ENCODE measurements at regions not wholly inside any gene's neighbourhood (a gene's known extent, or its start where the extent isn't known, plus 50 kb on each side); places are given as distances from the start of the nearest gene placed in this dataset.

DNA sequence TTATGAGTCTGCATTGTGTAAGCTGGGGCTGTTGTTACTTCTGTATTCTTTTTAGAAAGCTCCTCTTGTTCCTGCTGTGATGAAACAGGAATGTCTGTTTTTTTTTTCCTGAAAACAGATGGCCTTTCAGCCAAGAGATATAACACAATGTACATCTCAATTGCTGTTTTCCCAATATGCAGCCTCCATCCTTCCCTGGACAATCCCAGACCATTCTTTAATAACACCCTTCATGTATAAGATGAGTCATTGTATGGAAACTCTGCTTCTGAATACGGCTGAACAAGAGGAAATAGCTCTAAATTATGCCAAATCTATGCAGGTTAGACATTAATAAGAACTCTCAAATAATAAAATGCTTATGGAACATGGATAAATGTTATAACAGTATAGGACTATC lies 60.2 kb upstream of the LRRC4C start:
- DNase-seq = no peak
- no peaks in the 10 kb centered on the region for H3K36me3 ChIP-seq (replicated peaks in 1 of 2; ENCODE audit: control insufficient read depth in 1 of 2, insufficient read depth in 2 of 2, low read length in 2 of 2)
- H3K4me2 ChIP-seq (replicated peaks; ENCODE audit: extremely low read depth, low read length, poor library complexity, severe bottlenecking) = no peak overlapping the region
- H3K27me3 ChIP-seq (ENCODE audit: control insufficient read depth in 2 of 2, insufficient read depth in 2 of 2, low read length in 2 of 2) = no peaks in the 10 kb centered on the region
- no CpG with 5 or more reads among the region's 1 CpG for WGBS (ENCODE audit: insufficient coverage)
- H4K20me1 ChIP-seq (ENCODE audit: insufficient read depth, low read length) = no peaks in the 10 kb centered on the region
- TF ChIP-seq, protein P1, sequence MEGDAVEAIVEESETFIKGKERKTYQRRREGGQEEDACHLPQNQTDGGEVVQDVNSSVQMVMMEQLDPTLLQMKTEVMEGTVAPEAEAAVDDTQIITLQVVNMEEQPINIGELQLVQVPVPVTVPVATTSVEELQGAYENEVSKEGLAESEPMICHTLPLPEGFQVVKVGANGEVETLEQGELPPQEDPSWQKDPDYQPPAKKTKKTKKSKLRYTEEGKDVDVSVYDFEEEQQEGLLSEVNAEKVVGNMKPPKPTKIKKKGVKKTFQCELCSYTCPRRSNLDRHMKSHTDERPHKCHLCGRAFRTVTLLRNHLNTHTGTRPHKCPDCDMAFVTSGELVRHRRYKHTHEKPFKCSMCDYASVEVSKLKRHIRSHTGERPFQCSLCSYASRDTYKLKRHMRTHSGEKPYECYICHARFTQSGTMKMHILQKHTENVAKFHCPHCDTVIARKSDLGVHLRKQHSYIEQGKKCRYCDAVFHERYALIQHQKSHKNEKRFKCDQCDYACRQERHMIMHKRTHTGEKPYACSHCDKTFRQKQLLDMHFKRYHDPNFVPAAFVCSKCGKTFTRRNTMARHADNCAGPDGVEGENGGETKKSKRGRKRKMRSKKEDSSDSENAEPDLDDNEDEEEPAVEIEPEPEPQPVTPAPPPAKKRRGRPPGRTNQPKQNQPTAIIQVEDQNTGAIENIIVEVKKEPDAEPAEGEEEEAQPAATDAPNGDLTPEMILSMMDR (IDR thresholded peaks at IDR 0.05) = no peak
- H3K4me3 Mint-ChIP-seq = no peak overlapping the region
- H3K36me3 Mint-ChIP-seq = no peaks in the 10 kb centered on the region
- intact Hi-C loops (cut with micrococcal nuclease) = no loop called here
- no peaks in the 10 kb centered on the region for H3K4me1 ChIP-seq (ENCODE audit: control insufficient read depth in 1 of 2, insufficient read depth in 2 of 2, low read length in 2 of 2)
- no peak overlapping the region for H2AFZ ChIP-seq (ENCODE audit: insufficient read depth, low read depth, low read length, poor library complexity, severe bottlenecking)
- no peaks in the 10 kb centered on the region for H3K27me3 Mint-ChIP-seq (ENCODE audit: low read depth in 3 of 3)
- H3K9ac ChIP-seq (ENCODE audit: insufficient read depth, low read length, poor library complexity, severe bottlenecking) = no peak overlapping the region
- H3K9me3 Mint-ChIP-seq = peaks cover 0 to 3% (median 0%) of the 10 kb centered on the region in 7 donors
- no peak overlapping the region for H3K27ac Mint-ChIP-seq
- no peaks in the 10 kb centered on the region for H3K9me3 ChIP-seq (replicated peaks in 1 of 2; ENCODE audit: control insufficient read depth in 1 of 2, insufficient read depth in 1 of 2, low read length in 2 of 2)
- no peak overlapping the region for H3K27ac ChIP-seq (ENCODE audit: low read depth in 1 of 2, low read length in 2 of 2)
- H3K4me3 ChIP-seq (replicated peaks in 1 of 3; ENCODE audit: low read depth in 2 of 3, low read length in 3 of 3) = no peak overlapping the region
- no peaks in the 10 kb centered on the region for H3K4me1 Mint-ChIP-seq
- H3K79me2 ChIP-seq (ENCODE audit: insufficient read depth, low read length) = no peaks in the 10 kb centered on the region

DNA sequence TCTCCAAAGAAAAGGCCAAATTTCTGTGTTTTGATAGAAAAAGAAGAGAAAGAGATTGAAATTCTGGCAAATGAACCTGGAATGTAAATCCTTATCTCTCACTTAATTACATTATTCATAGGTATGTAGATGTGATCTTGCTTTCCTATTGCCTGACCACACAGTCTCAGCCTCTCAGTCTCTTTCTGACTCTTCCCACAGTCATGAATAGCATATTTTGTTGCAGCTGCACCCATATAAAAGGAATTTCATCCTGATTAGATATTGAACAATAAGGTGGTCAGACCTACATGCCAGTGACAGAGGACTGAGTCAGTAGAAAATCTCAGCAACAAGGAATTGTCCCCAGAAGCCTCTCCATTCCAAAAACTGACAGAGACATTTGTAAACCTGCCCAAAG lies 62.9 kb upstream of the LRRC4C start:
- Mint-ChIP-seq H3K27me3 (ENCODE audit: low read depth in 3 of 3) (no peaks in the 10 kb centered on the region), H3K9me3 (peaks cover 0 to 3% (median 0%) of the 10 kb centered on the region in 7 donors), H3K4me3 (no peak overlapping the region), H3K36me3 (no peaks in the 10 kb centered on the region), H3K4me1 (no peaks in the 10 kb centered on the region), H3K27ac (no peak overlapping the region)
- no peaks in the 10 kb centered on the region for H3K27me3 ChIP-seq (ENCODE audit: control insufficient read depth in 2 of 2, insufficient read depth in 2 of 2, low read length in 2 of 2)
- H3K4me1 ChIP-seq (ENCODE audit: control insufficient read depth in 1 of 2, insufficient read depth in 2 of 2, low read length in 2 of 2) = no peaks in the 10 kb centered on the region
- H4K20me1 ChIP-seq (ENCODE audit: insufficient read depth, low read length) = no peaks in the 10 kb centered on the region
- no peaks in the 10 kb centered on the region for H3K9me3 ChIP-seq (replicated peaks in 1 of 2; ENCODE audit: control insufficient read depth in 1 of 2, insufficient read depth in 1 of 2, low read length in 2 of 2)
- H3K36me3 ChIP-seq (replicated peaks in 1 of 2; ENCODE audit: control insufficient read depth in 1 of 2, insufficient read depth in 2 of 2, low read length in 2 of 2) = no peaks in the 10 kb centered on the region
- TF ChIP-seq, protein P1 (IDR thresholded peaks at IDR 0.05) = no peak
- H3K9ac ChIP-seq (ENCODE audit: insufficient read depth, low read length, poor library complexity, severe bottlenecking) = no peak overlapping the region
- no peak overlapping the region for H3K4me3 ChIP-seq (replicated peaks in 1 of 3; ENCODE audit: low read depth in 2 of 3, low read length in 3 of 3)
- H2AFZ ChIP-seq (ENCODE audit: insufficient read depth, low read depth, low read length, poor library complexity, severe bottlenecking) = no peak overlapping the region
- intact Hi-C loops (cut with micrococcal nuclease) = no loop called here
- no peak overlapping the region for H3K4me2 ChIP-seq (replicated peaks; ENCODE audit: extremely low read depth, low read length, poor library complexity, severe bottlenecking)
- H3K79me2 ChIP-seq (ENCODE audit: insufficient read depth, low read length) = no peaks in the 10 kb centered on the region
- no peak for DNase-seq
- H3K27ac ChIP-seq (ENCODE audit: low read depth in 1 of 2, low read length in 2 of 2) = no peak overlapping the region
